OCI-LY7 (cell line): ENCODE measurements at regions not wholly inside any gene's neighbourhood (a gene's known extent, or its start where the extent isn't known, plus 50 kb on each side); places are given as distances from the start of the nearest gene placed in this dataset.

Experiments
- CTCF ChIP-seq: fragments of 200-600 bp; sonication (generic); conservative IDR thresholded peaks from 2 replicates; pipeline ENCODE4 v1.5.1; 2014; ENCODE audit warnings: mild to moderate bottlenecking, antibody characterized with exemption, low read length, moderate library complexity, mixed read lengths
- EZH2phosphoT487 ChIP-seq: fragments of 200-600 bp; sonication (generic); IDR thresholded peaks from 2 replicates; pipeline ENCODE4 v1.6.1; 2018; ENCODE audit warnings: low read depth, borderline replicate concordance, mild to moderate bottlenecking, mixed run types, antibody characterized with exemption, low read length, moderate library complexity, mixed read lengths

- no peak for TF ChIP-seq CTCF
- no peak for TF ChIP-seq EZH2phosphoT487
Observed at GRCh38 chr2:196252408-196253115, 81.2 kb upstream of the STK17B start.
